B cell (primary cell): ENCODE measurements at regions not wholly inside any gene's neighbourhood (a gene's known extent, or its start where the extent isn't known, plus 50 kb on each side); places are given as distances from the start of the nearest gene placed in this dataset.

Source experiments
- EZH2 ChIP-seq: IDR thresholded peaks from 2 replicates; pipeline ENCODE4 v1.6.1; 2012; ENCODE audit warnings: borderline replicate concordance, low read depth, mild to moderate bottlenecking, moderate library complexity, low read length; ENCODE audit not compliant: insufficient read depth, poor library complexity, severe bottlenecking
- TF ChIP-seq, protein P1 (sequence below): fragments of 200-600 bp; IDR thresholded peaks from one replicate; pipeline ENCODE4 v1.8.0; 2022; ENCODE audit warnings: antibody characterized with exemption, mild to moderate bottlenecking

DNA sequence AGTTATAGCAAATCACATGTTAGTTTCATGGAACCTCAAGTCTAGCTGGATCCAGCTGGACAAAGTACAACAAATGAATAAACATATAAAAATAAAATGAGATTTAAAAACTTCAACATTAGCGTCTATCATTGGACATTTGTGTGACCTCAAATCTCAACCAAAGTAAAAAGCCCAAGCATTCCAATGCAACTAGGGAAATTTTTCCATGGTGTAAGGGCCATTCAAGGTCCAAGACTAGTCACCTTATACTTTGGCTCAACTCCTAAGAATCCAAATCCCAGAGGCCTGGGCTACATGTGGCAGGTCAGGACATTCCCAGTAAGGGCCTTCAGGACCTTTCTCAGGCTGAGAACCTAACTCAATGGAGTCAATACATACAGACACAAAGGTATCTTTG lies 137.4 kb upstream of the DMAC1 start:
- TF ChIP-seq, protein P1, sequence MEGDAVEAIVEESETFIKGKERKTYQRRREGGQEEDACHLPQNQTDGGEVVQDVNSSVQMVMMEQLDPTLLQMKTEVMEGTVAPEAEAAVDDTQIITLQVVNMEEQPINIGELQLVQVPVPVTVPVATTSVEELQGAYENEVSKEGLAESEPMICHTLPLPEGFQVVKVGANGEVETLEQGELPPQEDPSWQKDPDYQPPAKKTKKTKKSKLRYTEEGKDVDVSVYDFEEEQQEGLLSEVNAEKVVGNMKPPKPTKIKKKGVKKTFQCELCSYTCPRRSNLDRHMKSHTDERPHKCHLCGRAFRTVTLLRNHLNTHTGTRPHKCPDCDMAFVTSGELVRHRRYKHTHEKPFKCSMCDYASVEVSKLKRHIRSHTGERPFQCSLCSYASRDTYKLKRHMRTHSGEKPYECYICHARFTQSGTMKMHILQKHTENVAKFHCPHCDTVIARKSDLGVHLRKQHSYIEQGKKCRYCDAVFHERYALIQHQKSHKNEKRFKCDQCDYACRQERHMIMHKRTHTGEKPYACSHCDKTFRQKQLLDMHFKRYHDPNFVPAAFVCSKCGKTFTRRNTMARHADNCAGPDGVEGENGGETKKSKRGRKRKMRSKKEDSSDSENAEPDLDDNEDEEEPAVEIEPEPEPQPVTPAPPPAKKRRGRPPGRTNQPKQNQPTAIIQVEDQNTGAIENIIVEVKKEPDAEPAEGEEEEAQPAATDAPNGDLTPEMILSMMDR = no peak
- no peak for TF ChIP-seq EZH2
